Esophagus (tissue), 2 donors: ENCODE measurements at regions not wholly inside any gene's neighbourhood (a gene's known extent, or its start where the extent isn't known, plus 50 kb on each side); places are given as distances from the start of the nearest gene placed in this dataset.

Source experiments
- H3K27ac ChIP-seq, 2 donors: one replicate each; pipeline ENCODE4 v1.5.1; 2013; ENCODE audit warnings: low read depth in 2 of 2, mild to moderate bottlenecking in 2 of 2, inconsistent platforms in 1 of 2, low read length in 1 of 2, moderate library complexity in 1 of 2
- H3K27me3 ChIP-seq, 2 donors: one replicate each; pipeline ENCODE4 v1.6.1; 2013; ENCODE audit warnings: low read length in 2 of 2, control low read depth in 1 of 2, mild to moderate bottlenecking in 1 of 2; ENCODE audit not compliant: insufficient read depth in 2 of 2, control insufficient read depth in 1 of 2
- H3K36me3 ChIP-seq, 2 donors: one replicate each; pipeline ENCODE4 v1.6.1; 2013; ENCODE audit warnings: low read length in 1 of 2; ENCODE audit not compliant: control insufficient read depth in 2 of 2, insufficient read depth in 2 of 2
- H3K4me1 ChIP-seq, 2 donors: one replicate each; pipeline ENCODE4 v1.6.1; 2013; ENCODE audit warnings: low read length in 1 of 2; ENCODE audit not compliant: control insufficient read depth in 2 of 2, insufficient read depth in 2 of 2
- H3K4me3 ChIP-seq, 2 donors: one replicate each; pipeline ENCODE4 v1.5.1; 2013; ENCODE audit warnings: low read length in 2 of 2, mild to moderate bottlenecking in 2 of 2, low read depth in 1 of 2, moderate library complexity in 1 of 2
- H3K9me3 ChIP-seq, 2 donors: one replicate each; pipeline ENCODE4 v1.6.1; 2013; ENCODE audit warnings: mild to moderate bottlenecking in 2 of 2, low read depth in 1 of 2, low read length in 1 of 2, moderate library complexity in 1 of 2; ENCODE audit not compliant: control insufficient read depth in 2 of 2, insufficient read depth in 1 of 2
- WGBS, 2 donors: extraction: QIAGEN DNeasy Blood & Tissue Kit; methylation state at CpG; one replicate each; pipeline ENCODE4 v1.1.7; 2013; 5-methylcytosine and 5-hydroxymethylcytosine counted together
- donor health status: healthy with polysubstance abuse.
- donor health status: Bipolar disorder and iron deficiency.

- H3K9me3 ChIP-seq, result no peaks in the 10 kb centered on the region
- H3K27ac ChIP-seq, result no peak overlapping the region
- 85 to 86% methylated on average over 5 of the region's 5 CpGs for WGBS, 2 donors
- H3K4me3 ChIP-seq, result no peak overlapping the region
- H3K27me3 ChIP-seq, result no peaks in the 10 kb centered on the region
- no peaks in the 10 kb centered on the region for H3K4me1 ChIP-seq
- no peaks in the 10 kb centered on the region for H3K36me3 ChIP-seq
These were observed 50.0 kb upstream of the SOD3 start for GRCh38 chr4:24745172-24745895.
